NCI-H1694 treated with DMSO at 0.1 percent for 48 hours (cell line): ENCODE measurements at regions not wholly inside any gene's neighbourhood (a gene's known extent, or its start where the extent isn't known, plus 50 kb on each side); places are given as distances from the start of the nearest gene placed in this dataset.

Source experiments
- DNase-seq: peaks from one replicate; lab custom pipeline; 2025; lab: John Stamatoyannopoulos, UW

GRCh38 chr9:26567976-26568375 lies 324.6 kb downstream of the CAAP1 start:
- no peak for DNase-seq

- no peak for DNase-seq
Observed at GRCh38 chr9:26566141-26566540, 326.5 kb downstream of the CAAP1 start.

GRCh38 chr9:26565118-26565517 lies 327.5 kb downstream of the CAAP1 start:
- DNase-seq, result no peak

- no peak for DNase-seq
Observed at GRCh38 chr9:26562338-26562737, 330.3 kb downstream of the CAAP1 start.

- no peak for DNase-seq
Observed at GRCh38 chr9:26561928-26562327, 330.7 kb downstream of the CAAP1 start.

GRCh38 chr9:26559506-26559905 lies 333.1 kb downstream of the CAAP1 start:
- no peak for DNase-seq

GRCh38 chr9:26551971-26552370 lies 340.6 kb downstream of the CAAP1 start:
- no peak for DNase-seq

- DNase-seq, result no peak
Observed at GRCh38 chr9:26551451-26551850, 341.2 kb downstream of the CAAP1 start.

- no peak for DNase-seq
Observed at GRCh38 chr9:26548781-26549290, 343.8 kb downstream of the CAAP1 start.

GRCh38 chr9:26539867-26540493 lies 352.6 kb downstream of the CAAP1 start:
- no peak for DNase-seq

GRCh38 chr9:26537211-26537610 lies 355.4 kb downstream of the CAAP1 start:
- DNase-seq, result no peak

GRCh38 chr9:26535151-26535550 lies 357.5 kb downstream of the CAAP1 start:
- DNase-seq, result no peak

GRCh38 chr9:26530841-26531240 lies 361.8 kb downstream of the CAAP1 start:
- no peak for DNase-seq

- DNase-seq, result no peak
Observed at GRCh38 chr9:26527931-26528330, 364.7 kb downstream of the CAAP1 start.

GRCh38 chr9:26524267-26524666 lies 368.3 kb downstream of the CAAP1 start:
- DNase-seq, result no peak

GRCh38 chr9:26523577-26523976 lies 369.0 kb downstream of the CAAP1 start:
- no peak for DNase-seq

- no peak for DNase-seq
Observed at GRCh38 chr9:26520141-26520540, 372.5 kb downstream of the CAAP1 start.

GRCh38 chr9:26516773-26517343 lies 375.7 kb downstream of the CAAP1 start:
- no peak for DNase-seq

GRCh38 chr9:26513730-26514129 lies 378.9 kb downstream of the CAAP1 start:
- DNase-seq, result no peak

GRCh38 chr9:26510137-26510536 lies 382.5 kb downstream of the CAAP1 start:
- DNase-seq, result no peak

GRCh38 chr9:26508897-26509296 lies 383.7 kb downstream of the CAAP1 start:
- DNase-seq, result no peak

GRCh38 chr9:26504057-26504456 lies 388.5 kb downstream of the CAAP1 start:
- no peak for DNase-seq

- DNase-seq, result no peak
Observed at GRCh38 chr9:26502311-26502710, 390.3 kb downstream of the CAAP1 start.

- no peak for DNase-seq
Observed at GRCh38 chr9:26500471-26500870, 392.1 kb downstream of the CAAP1 start.
